ENCODE measurements at regions not wholly inside any gene's neighbourhood (a gene's known extent, or its start where the extent isn't known, plus 50 kb on each side); places are given as distances from the start of the nearest gene placed in this dataset.

DNA sequence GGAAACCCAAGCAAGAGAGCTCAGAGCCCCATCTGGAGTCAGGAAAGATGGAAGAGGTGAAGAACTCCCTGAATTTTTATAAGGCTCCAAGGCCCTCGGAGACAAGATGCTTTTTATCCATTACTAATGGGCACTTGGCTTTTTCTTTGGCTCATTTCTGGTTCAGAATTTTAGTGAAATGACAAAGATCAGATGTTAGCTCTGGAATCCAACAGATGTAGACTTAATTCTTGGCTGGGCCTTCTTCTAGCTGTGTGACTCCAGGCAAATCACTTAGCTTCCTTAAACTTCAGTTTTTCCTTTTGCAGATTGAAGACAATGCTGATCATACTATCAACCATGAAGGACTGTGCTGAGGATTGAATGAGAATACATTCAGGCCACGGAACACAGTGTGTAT is 85.2 kb downstream of the HRH4 start:
- ATAC-seq (ENCODE audit: low FRiP score) (no peak), DNase-seq (ENCODE audit: low spot score) (no peak)

DNA sequence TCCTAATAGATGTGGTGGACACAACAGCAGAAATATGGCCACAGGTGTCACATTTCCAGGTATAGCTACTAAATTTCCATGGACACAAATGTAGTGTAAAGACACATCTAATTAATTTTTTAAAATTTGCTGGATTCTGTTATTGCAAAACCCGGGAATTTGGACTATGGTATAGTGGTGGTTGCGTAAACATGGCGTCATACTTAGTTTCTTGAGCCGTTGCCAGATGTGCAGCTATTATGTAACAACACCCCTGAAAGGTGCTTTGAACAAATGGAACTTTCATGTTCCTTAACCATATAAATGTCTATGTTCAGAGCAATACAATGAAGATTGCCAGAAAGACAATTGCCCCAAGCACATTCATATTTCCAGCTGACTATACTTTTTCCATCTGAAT is 85.9 kb downstream of the HRH4 start:
- no peak for ATAC-seq (ENCODE audit: low FRiP score)
- no peak for DNase-seq (ENCODE audit: low spot score)
- TF ChIP-seq, protein P1, sequence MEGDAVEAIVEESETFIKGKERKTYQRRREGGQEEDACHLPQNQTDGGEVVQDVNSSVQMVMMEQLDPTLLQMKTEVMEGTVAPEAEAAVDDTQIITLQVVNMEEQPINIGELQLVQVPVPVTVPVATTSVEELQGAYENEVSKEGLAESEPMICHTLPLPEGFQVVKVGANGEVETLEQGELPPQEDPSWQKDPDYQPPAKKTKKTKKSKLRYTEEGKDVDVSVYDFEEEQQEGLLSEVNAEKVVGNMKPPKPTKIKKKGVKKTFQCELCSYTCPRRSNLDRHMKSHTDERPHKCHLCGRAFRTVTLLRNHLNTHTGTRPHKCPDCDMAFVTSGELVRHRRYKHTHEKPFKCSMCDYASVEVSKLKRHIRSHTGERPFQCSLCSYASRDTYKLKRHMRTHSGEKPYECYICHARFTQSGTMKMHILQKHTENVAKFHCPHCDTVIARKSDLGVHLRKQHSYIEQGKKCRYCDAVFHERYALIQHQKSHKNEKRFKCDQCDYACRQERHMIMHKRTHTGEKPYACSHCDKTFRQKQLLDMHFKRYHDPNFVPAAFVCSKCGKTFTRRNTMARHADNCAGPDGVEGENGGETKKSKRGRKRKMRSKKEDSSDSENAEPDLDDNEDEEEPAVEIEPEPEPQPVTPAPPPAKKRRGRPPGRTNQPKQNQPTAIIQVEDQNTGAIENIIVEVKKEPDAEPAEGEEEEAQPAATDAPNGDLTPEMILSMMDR (IDR thresholded peaks at IDR 0.05): no peak

More for the DNA sequence above, 85.2 kb downstream of the HRH4 start:
- TF ChIP-seq, protein P1 (IDR thresholded peaks at IDR 0.05): no peak

DNA sequence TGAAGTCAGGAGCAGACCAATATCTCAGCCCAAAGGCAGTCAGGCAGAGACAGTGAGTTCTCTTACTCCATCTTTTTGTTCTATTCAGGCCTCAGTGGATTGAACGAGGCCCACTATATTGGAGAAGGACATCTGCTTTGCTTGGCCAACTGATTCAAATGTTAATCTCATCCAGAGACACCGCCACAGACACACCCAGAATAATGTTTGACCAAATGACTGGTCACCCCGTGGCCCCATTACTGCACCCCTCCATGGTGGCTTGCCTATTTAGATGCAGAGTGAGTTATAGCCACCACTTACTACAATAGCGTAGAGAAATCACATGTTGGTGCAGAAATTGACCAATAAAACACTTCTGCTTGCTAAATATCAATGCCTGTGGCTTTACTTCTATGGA is 88.1 kb downstream of the HRH4 start:
- TF ChIP-seq, protein P1 (IDR thresholded peaks at IDR 0.05): no peak
- no peak for DNase-seq (ENCODE audit: low spot score)
- no peak for ATAC-seq (ENCODE audit: low FRiP score)

DNA sequence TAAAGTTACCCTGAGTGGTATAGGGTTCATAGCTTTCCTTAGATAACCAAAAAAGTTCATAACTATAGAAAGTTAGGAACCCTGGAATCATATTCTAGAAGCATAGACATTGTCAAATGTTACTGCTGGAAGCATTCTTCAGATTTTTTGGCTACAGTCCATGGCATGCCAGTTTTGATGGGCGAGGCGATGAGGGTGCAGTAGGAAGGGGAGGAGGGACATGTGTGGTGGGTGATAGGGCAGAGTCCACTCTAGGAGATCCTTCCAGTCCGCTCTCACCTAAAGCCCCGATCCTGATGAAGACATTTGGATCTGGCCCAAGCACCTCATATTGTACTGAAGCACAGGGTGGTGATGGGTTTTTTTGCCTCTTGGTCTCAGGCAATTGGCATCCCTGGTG is 91.8 kb downstream of the HRH4 start:
- no peak for DNase-seq (ENCODE audit: low spot score)
- ATAC-seq (ENCODE audit: low FRiP score): no peak
- TF ChIP-seq, protein P1 (IDR thresholded peaks at IDR 0.05): no peak

DNA sequence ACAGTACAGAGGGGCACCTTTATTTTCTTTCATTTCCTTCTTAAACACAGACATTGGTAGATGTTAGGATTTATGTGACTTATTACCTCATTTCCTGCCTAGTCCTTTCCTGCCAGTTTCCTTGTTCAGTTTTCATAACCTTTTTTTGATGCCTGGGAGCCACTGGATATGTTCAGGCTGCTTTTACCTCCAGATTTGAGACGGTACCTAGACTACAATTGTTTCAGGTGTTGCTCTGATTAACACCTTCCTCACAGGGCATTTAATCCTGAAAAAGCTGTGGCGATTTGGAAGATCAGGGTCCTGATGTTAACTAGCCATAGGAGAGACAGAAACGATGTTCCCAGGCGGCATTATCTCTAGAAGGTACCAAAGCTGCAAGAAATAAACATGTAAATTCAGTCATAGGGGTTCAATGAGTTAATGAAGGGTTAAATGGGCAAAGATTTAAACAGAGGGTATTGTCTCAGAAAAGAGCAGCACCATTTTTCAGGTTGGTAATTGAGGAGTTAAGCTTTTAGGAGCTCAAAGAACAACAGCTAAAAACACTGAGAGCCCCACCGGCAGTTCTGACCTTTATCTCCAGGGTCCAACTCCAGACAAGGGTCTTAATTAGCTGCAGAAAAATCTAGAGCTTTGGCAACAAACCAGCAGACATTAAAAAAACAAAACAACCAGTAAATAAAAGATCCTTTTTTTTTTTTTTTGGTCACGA is 93.3 kb downstream of the HRH4 start:
- ATAC-seq (ENCODE audit: low FRiP score) (no peak), DNase-seq (ENCODE audit: low spot score) (no peak)
- TF ChIP-seq, protein P1 (IDR thresholded peaks at IDR 0.05): no peak

DNA sequence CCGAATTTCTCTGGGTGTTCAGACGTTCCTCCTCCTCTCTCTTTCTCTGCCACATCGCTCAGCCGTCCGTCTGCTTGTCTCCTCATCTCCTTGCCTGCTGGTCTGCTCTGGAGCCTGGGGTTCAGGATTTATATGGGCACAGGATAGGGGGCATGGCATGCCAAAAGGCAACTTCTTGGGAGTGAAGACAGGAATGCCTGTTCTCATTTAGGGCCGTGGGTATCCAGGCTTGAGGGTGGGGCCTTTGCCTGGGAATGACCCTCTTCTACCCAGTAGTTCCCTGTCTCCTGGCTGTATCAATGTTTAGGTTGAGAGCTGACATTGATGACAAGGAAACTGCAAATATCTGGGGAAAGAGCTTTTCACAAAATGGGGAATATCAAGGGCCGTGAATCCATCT is 98.0 kb downstream of the HRH4 start:
- no peak for DNase-seq (ENCODE audit: low spot score)
- ATAC-seq (ENCODE audit: low FRiP score): no peak
- TF ChIP-seq, protein P1 (IDR thresholded peaks at IDR 0.05): no peak

DNA sequence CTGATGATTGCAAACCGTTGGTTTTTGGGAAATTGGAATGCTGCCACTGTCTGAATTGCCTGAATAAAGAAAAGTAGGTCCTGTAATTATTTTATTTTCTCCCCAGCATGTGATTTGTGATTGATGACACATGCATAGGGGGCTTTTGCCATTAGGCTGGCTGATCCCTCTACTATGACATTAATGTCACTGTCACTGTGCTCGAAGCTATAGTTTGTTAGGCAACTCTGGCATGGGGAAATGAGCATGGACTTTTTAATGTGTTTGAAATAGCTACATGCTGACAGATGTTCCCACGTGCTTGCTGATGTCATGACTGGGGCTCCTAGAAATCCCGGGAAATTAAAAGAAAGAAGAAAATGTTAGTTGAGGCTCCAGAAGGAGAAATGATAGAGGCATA is 99.1 kb downstream of the HRH4 start:
- DNase-seq (ENCODE audit: low spot score) (no peak), ATAC-seq (ENCODE audit: low FRiP score) (no peak)
- TF ChIP-seq, protein P1 (IDR thresholded peaks at IDR 0.05): no peak
